Renal cortex interstitium (tissue), 11 donors: ENCODE measurements at regions not wholly inside any gene's neighbourhood (a gene's known extent, or its start where the extent isn't known, plus 50 kb on each side); places are given as distances from the start of the nearest gene placed in this dataset.
A peak's percentile ranks its signal among the peaks of the same experiment; 100 is the strongest.

ENCODE experiments used
- DNase-seq, 11 donors: peaks; one replicate each; pipeline ENCODE4 v3.0.0-alpha.2; 2013; ENCODE audit warnings: low read depth in 9 of 11, low spot score in 4 of 11; ENCODE audit errors: extremely low read depth in 1 of 11

GRCh38 chr12:40597133-40597532, 95.1 kb upstream of the CNTN1 start:
- DNase-seq: no peak

- no peak for DNase-seq
These were observed 94.2 kb upstream of the CNTN1 start for GRCh38 chr12:40598073-40598472.

- no peak for DNase-seq
These were observed 89.7 kb upstream of the CNTN1 start for GRCh38 chr12:40602562-40602961.

GRCh38 chr12:40614923-40615322, 77.3 kb upstream of the CNTN1 start:
- no peak for DNase-seq

GRCh38 chr12:40615590-40615989, 76.6 kb upstream of the CNTN1 start:
- no peak for DNase-seq

DNA sequence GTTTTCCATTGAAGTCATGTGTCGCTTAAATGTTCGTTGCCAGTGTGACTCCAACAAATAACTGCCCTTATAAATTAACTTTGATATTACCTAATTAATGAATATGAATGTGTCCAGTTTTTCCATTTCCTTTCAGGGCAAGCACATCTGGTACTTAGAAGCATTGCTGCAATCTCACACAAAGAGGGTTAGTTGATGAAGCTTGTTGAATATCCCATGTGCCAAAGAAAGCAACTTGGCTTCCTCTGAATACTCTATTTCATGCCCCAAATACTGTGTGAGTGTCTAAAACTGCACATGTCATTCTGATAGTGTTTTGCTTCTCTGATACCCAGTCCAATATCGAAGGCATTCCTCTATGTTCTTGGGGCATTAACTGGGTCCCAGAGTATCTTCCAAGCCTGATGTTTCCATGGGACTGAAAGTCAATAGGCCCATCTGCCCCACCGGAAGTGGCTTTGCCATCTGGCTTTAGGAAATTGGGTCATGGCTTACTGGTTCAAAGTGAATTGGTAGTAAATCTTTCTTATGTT, 75.8 kb upstream of the CNTN1 start:
- no peak for DNase-seq

DNA sequence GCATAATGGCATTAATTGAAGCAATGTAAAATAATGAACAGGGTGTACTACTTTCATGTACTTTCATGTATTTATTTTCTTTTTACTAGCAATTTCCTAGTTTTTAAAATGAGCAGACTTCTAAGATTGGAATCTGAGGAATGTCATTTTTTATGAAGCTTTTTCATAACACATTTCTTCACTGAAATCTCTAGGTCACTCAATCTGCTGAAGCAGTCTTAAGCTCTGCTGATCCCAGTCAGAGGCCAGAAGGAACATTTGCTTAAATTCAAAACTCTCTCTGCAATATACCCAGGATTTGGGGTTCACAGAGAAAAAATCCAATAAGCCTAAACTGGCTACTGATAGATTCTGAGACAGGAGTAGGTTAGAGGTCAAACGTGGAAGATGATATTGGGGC, 73.6 kb upstream of the CNTN1 start:
- no peak for DNase-seq

- no peak for DNase-seq
These were observed 71.6 kb upstream of the CNTN1 start for GRCh38 chr12:40620564-40621019.

GRCh38 chr12:40622246-40622838, 69.9 kb upstream of the CNTN1 start:
- DNase-seq: peak in 6 of 11 donors; percentile 28 to 53 (median 45)

DNA sequence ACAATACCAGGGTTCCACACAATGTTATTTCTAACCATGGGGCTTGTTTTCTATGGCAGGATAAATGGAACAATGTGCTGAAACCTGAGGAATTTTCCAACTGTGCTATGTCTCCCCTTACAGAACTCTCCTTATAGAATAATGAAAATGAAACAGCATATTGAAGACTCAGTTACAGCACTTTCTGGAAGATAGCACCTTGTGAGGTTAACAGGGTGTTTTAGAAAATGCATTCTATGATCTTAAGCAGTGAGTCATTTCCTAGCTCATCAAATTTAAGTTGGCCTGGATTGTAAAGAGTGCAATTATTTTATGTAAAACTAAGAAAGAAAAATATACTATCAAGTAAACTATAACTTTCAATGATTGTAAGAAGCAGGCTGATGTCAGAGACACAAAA, 60.1 kb upstream of the CNTN1 start:
- no peak for DNase-seq

DNA sequence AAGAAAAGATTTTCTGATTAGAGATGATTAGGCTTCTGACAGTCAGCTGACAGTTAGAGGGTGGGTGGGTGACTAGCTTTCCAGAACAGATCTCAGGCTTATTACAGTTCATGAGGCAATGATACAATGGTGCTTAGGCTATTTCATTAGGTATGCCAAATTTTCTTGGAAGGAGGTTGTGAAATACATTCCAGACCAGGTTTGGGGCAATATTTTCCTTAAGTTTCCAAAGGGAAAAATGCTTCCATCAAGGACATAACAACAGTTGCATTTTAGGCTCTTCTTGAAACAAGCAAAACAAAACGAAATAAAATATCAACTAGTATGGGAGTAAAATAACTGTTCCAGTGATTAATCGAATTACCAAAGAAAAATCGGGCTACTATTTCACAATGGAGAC, 59.3 kb upstream of the CNTN1 start:
- no peak for DNase-seq

DNA sequence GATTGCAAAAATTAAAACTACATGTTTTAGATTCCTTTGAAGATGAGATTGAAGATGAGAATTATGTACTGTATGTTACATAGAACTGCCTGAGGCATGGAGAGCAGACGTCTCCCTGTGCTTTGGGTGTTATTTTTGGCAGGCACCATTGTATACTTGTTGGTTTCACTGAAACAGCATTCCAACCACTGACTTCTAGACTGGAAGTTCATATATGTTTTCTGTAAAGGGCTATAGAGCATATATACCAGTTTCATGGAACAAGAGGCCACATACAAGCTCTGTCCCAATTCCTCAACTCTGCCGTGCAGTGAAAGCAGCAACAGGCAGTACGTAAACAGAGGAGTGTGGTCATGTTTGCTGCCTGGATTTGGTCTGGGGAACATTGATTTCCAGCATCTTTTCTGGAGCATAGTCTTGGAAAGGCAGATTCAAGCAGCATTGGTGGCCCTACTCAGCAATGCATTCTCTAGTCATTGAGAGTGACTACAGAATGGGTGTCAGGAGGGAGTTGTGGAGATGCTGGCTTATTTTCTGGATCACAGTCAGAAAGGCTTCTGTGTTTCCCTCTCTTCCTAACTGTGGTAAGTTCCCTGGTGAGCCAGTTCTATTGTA, 57.6 kb upstream of the CNTN1 start:
- no peak for DNase-seq

- no peak for DNase-seq
These were observed 57.0 kb upstream of the CNTN1 start for GRCh38 chr12:40635141-40635731.
